ENCODE measurements at regions not wholly inside any gene's neighbourhood (a gene's known extent, or its start where the extent isn't known, plus 50 kb on each side); places are given as distances from the start of the nearest gene placed in this dataset.

DNA sequence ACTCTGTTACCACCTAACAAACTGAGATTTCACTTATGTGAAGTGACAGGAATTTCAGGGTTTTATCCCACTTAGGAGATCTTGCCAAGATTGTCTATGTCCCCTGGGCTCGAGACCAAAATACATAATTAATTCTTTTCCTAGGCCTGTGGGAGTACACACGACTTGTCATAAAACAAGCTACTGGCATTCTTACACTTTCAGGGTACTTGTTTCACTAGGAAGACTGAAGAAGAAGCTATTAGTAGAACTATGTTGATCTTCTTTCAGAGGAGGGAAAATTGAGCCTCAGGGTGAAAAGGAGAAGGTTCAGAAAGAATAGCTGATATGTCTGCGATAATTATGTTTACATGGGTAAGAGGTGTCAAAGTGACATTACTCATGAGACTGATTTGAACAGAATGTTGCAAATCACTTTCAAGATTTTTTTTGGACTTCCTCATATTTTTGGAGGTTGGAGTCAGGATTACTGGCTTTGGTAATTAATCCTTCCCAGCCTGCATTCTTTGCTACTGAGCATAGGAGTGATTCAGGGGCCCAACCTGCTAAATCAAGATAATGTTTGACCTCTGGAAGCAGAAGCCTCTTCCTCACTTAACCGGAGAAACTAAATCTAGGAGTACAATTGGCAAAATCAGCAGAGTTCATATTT, 240.0 kb upstream of the NT5C1B start:
- TF ChIP-seq CTCF (IDR thresholded peaks at IDR 0.05; ENCODE audit: low read depth, low read length, poor library complexity, severe bottlenecking) (no peak), EZH2phosphoT487 (IDR thresholded peaks at IDR 0.05; ENCODE audit: borderline replicate concordance, low read length) (no peak)
- H3F3A ChIP-seq (ENCODE audit: control insufficient read depth, insufficient read depth) = no peaks in the 10 kb centered on the region
- no peaks in the 10 kb centered on the region for H3K79me2 ChIP-seq (ENCODE audit: control insufficient read depth, low read length)
- no peaks in the 10 kb centered on the region for H3K4me1 ChIP-seq (ENCODE audit: control insufficient read depth, low read length)
- no peaks in the 10 kb centered on the region for H3K36me3 ChIP-seq (ENCODE audit: control insufficient read depth, low read length)
- H3K4me3 ChIP-seq (ENCODE audit: low read length) = no peak overlapping the region
- no peaks in the 10 kb centered on the region for H3K9me2 ChIP-seq (replicated peaks; ENCODE audit: control insufficient read depth, low read length)
- no peak overlapping the region for H3K4me2 ChIP-seq (ENCODE audit: low read length)
- no peaks in the 10 kb centered on the region for H3K27me3 ChIP-seq (ENCODE audit: control insufficient read depth, low read length)
- H3K9me3 ChIP-seq (ENCODE audit: control insufficient read depth, insufficient read depth, low read length) = no peaks in the 10 kb centered on the region
- H3K27ac ChIP-seq (ENCODE audit: low read depth, low read length) = no peak overlapping the region
- no peaks in the 10 kb centered on the region for H4K20me1 ChIP-seq (ENCODE audit: control insufficient read depth, insufficient read depth, low read depth, low read length)

- H3K79me2 ChIP-seq (ENCODE audit: control insufficient read depth, low read length) = no peaks in the 10 kb centered on the region
- H4K20me1 ChIP-seq (ENCODE audit: control insufficient read depth, insufficient read depth, low read depth, low read length) = no peaks in the 10 kb centered on the region
- H3K27ac ChIP-seq (ENCODE audit: low read depth, low read length) = no peak overlapping the region
- no peaks in the 10 kb centered on the region for H3K9me3 ChIP-seq (ENCODE audit: control insufficient read depth, insufficient read depth, low read length)
- H3K4me1 ChIP-seq (ENCODE audit: control insufficient read depth, low read length) = no peaks in the 10 kb centered on the region
- no peaks in the 10 kb centered on the region for H3K9me2 ChIP-seq (replicated peaks; ENCODE audit: control insufficient read depth, low read length)
- no peaks in the 10 kb centered on the region for H3K27me3 ChIP-seq (ENCODE audit: control insufficient read depth, low read length)
- H3K4me3 ChIP-seq (ENCODE audit: low read length) = no peak overlapping the region
- no peaks in the 10 kb centered on the region for H3F3A ChIP-seq (ENCODE audit: control insufficient read depth, insufficient read depth)
- H3K36me3 ChIP-seq (ENCODE audit: control insufficient read depth, low read length) = no peaks in the 10 kb centered on the region
- TF ChIP-seq CTCF (IDR thresholded peaks at IDR 0.05; ENCODE audit: low read depth, low read length, poor library complexity, severe bottlenecking) = no peak
- no peak for TF ChIP-seq EZH2phosphoT487 (IDR thresholded peaks at IDR 0.05; ENCODE audit: borderline replicate concordance, low read length)
- no peak overlapping the region for H3K4me2 ChIP-seq (ENCODE audit: low read length)
Measured at GRCh38 chr2:18828296-18828695, 238.9 kb upstream of the NT5C1B start.

DNA sequence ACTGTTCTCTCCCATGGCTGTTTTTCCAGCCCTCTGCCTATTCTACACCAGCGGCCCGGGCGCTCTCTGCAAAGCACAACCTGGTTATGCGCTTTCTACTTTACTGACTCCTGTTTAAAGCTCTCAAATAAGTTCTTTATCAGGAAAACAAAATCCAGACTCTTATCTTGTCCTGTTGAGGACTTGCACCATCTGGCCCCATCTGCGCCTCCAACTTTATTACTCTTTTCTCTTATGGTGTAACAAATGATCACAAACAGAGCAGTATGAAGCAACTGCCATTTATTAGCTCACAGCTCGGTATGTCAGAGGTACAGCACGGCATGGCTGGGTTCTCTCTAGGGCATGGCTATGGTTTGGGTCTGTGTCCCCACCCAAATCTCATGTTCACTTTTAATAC, 236.5 kb upstream of the NT5C1B start:
- Histone ChIP-seq H3K27ac (ENCODE audit: low read depth, low read length) (no peak overlapping the region), H3K79me2 (ENCODE audit: control insufficient read depth, low read length) (no peaks in the 10 kb centered on the region), H3K4me1 (ENCODE audit: control insufficient read depth, low read length) (no peaks in the 10 kb centered on the region), H3K36me3 (ENCODE audit: control insufficient read depth, low read length) (no peaks in the 10 kb centered on the region), H3F3A (ENCODE audit: control insufficient read depth, insufficient read depth) (no peaks in the 10 kb centered on the region), H3K4me2 (ENCODE audit: low read length) (no peak overlapping the region), H4K20me1 (ENCODE audit: control insufficient read depth, insufficient read depth, low read depth, low read length) (no peaks in the 10 kb centered on the region), H3K9me3 (ENCODE audit: control insufficient read depth, insufficient read depth, low read length) (no peaks in the 10 kb centered on the region), H3K9me2 (replicated peaks; ENCODE audit: control insufficient read depth, low read length) (no peaks in the 10 kb centered on the region), H3K27me3 (ENCODE audit: control insufficient read depth, low read length) (no peaks in the 10 kb centered on the region), H3K4me3 (ENCODE audit: low read length) (no peak overlapping the region)
- no peak for TF ChIP-seq CTCF (IDR thresholded peaks at IDR 0.05; ENCODE audit: low read depth, low read length, poor library complexity, severe bottlenecking)
- no peak for TF ChIP-seq EZH2phosphoT487 (IDR thresholded peaks at IDR 0.05; ENCODE audit: borderline replicate concordance, low read length)

All from DOHH2 (cell line).